GM18517 (cell line): ENCODE measurements at regions not wholly inside any gene's neighbourhood (a gene's known extent, or its start where the extent isn't known, plus 50 kb on each side); places are given as distances from the start of the nearest gene placed in this dataset.

Source experiments
- ATAC-seq: cut with Tn5 transposase; IDR thresholded peaks from one replicate; pipeline ENCODE4 v1.9.1; 2021; ENCODE audit warnings: mild to moderate bottlenecking, moderate library complexity; ENCODE audit not compliant: unreplicated experiment

- ATAC-seq: peak; percentile 89
Measured at GRCh38 chr12:118689793-118690192, 291.5 kb upstream of the SRRM4 start.

GRCh38 chr12:118690506-118690905 lies 290.8 kb upstream of the SRRM4 start:
- ATAC-seq: no peak

GRCh38 chr12:118694128-118694775 lies 287.1 kb upstream of the SRRM4 start:
- no peak for ATAC-seq

- ATAC-seq: no peak
Measured at GRCh38 chr12:118704527-118705241, 276.7 kb upstream of the SRRM4 start.

GRCh38 chr12:118706437-118706836 lies 274.9 kb upstream of the SRRM4 start:
- ATAC-seq: no peak

GRCh38 chr12:118709946-118710345 lies 271.4 kb upstream of the SRRM4 start:
- no peak for ATAC-seq

- ATAC-seq: no peak
Measured at GRCh38 chr12:118711185-118711584, 270.2 kb upstream of the SRRM4 start.

- no peak for ATAC-seq
Measured at GRCh38 chr12:118714051-118714460, 267.3 kb upstream of the SRRM4 start.

GRCh38 chr12:118714500-118714899 lies 266.8 kb upstream of the SRRM4 start:
- no peak for ATAC-seq

- ATAC-seq: no peak
Measured at GRCh38 chr12:118715647-118716046, 265.7 kb upstream of the SRRM4 start.

- ATAC-seq: no peak
Measured at GRCh38 chr12:118727196-118727978, 254.0 kb upstream of the SRRM4 start.

- no peak for ATAC-seq
Measured at GRCh38 chr12:118727979-118728366, 253.4 kb upstream of the SRRM4 start.

GRCh38 chr12:118734266-118734665 lies 247.1 kb upstream of the SRRM4 start:
- ATAC-seq: no peak

- ATAC-seq: no peak
Measured at GRCh38 chr12:118737985-118738540, 243.3 kb upstream of the SRRM4 start.

- no peak for ATAC-seq
Measured at GRCh38 chr12:118741194-118741593, 240.1 kb upstream of the SRRM4 start.

GRCh38 chr12:118742431-118742830 lies 238.9 kb upstream of the SRRM4 start:
- ATAC-seq: no peak

GRCh38 chr12:118743896-118744700 lies 237.2 kb upstream of the SRRM4 start:
- ATAC-seq: no peak

- no peak for ATAC-seq
Measured at GRCh38 chr12:118746176-118746575, 235.2 kb upstream of the SRRM4 start.

- ATAC-seq: no peak
Measured at GRCh38 chr12:118746960-118747359, 234.4 kb upstream of the SRRM4 start.

- no peak for ATAC-seq
Measured at GRCh38 chr12:118747771-118748170, 233.6 kb upstream of the SRRM4 start.
